HFF-Myc (cell line): ENCODE measurements at regions not wholly inside any gene's neighbourhood (a gene's known extent, or its start where the extent isn't known, plus 50 kb on each side); places are given as distances from the start of the nearest gene placed in this dataset.

Experiments
- DNase-seq: peaks from one replicate; pipeline ENCODE4 v3.0.0-alpha.2; 2011; ENCODE audit warnings: low read depth; ENCODE audit errors: extremely low read depth
- H3K4me3 ChIP-seq: replicated peaks from 2 replicates; pipeline ENCODE4 v1.5.1; 2011; ENCODE audit warnings: low read depth, mild to moderate bottlenecking, control low read depth, low read length
- TF ChIP-seq, protein P1 (sequence below): IDR thresholded peaks from 2 replicates; pipeline ENCODE4 v1.5.1; 2012; ENCODE audit warnings: mild to moderate bottlenecking, low read depth, low read length, control low read depth; ENCODE audit errors: missing control alignments

GRCh38 chr17:53316073-53316472 lies 506.7 kb upstream of the KIF2B start:
- TF ChIP-seq, protein P1, sequence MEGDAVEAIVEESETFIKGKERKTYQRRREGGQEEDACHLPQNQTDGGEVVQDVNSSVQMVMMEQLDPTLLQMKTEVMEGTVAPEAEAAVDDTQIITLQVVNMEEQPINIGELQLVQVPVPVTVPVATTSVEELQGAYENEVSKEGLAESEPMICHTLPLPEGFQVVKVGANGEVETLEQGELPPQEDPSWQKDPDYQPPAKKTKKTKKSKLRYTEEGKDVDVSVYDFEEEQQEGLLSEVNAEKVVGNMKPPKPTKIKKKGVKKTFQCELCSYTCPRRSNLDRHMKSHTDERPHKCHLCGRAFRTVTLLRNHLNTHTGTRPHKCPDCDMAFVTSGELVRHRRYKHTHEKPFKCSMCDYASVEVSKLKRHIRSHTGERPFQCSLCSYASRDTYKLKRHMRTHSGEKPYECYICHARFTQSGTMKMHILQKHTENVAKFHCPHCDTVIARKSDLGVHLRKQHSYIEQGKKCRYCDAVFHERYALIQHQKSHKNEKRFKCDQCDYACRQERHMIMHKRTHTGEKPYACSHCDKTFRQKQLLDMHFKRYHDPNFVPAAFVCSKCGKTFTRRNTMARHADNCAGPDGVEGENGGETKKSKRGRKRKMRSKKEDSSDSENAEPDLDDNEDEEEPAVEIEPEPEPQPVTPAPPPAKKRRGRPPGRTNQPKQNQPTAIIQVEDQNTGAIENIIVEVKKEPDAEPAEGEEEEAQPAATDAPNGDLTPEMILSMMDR: no peak
- DNase-seq: no peak
- H3K4me3 ChIP-seq: no peak overlapping the region

DNA sequence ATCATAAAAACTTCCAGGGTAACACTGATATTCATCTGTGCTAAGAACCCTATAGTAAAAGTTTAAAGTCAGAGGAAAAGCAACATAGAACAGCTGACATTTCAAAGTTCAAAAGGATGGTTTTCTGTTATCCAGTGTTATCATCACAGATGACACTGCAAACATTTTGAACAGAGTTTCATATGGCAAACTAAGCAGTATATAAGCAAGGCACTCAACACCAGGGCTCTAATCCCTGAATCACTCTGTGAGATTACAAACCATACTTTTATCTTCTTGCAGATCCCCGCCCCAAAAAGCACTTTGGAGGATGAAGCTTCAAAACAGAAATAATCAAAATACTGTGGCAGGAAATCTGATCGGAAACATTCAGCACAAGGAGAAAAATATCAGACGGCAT lies 508.2 kb upstream of the KIF2B start:
- H3K4me3 ChIP-seq: no peak overlapping the region
- TF ChIP-seq, protein P1: no peak
- DNase-seq: no peak

GRCh38 chr17:53313746-53314145 lies 509.0 kb upstream of the KIF2B start:
- TF ChIP-seq, protein P1: no peak
- no peak for DNase-seq
- H3K4me3 ChIP-seq: no peak overlapping the region

DNA sequence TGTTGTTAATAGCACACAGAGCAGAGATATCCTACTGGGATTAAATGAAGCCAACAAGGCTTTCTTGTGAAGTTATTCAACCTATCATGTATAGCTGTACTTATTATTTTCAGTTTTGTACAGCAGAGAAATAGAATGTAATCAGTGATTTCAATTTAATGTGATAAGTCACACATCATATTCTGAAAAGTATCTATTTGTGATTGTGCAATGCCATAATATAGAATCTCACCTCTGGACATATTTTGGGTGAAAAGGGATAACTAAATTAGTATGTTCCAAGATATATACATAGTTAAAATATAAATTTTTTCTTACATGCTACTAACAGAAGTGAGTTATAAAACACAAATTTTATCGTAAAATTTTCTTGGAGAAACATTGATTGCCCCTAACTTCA lies 544.3 kb upstream of the KIF2B start:
- TF ChIP-seq, protein P1: no peak
- DNase-seq: no peak
- no peak overlapping the region for H3K4me3 ChIP-seq

GRCh38 chr17:53273126-53273525 lies 549.6 kb upstream of the KIF2B start:
- TF ChIP-seq, protein P1: no peak
- H3K4me3 ChIP-seq: no peak overlapping the region
- DNase-seq: no peak

GRCh38 chr17:53270936-53271335 lies 551.8 kb upstream of the KIF2B start:
- no peak overlapping the region for H3K4me3 ChIP-seq
- TF ChIP-seq, protein P1: no peak
- DNase-seq: no peak

DNA sequence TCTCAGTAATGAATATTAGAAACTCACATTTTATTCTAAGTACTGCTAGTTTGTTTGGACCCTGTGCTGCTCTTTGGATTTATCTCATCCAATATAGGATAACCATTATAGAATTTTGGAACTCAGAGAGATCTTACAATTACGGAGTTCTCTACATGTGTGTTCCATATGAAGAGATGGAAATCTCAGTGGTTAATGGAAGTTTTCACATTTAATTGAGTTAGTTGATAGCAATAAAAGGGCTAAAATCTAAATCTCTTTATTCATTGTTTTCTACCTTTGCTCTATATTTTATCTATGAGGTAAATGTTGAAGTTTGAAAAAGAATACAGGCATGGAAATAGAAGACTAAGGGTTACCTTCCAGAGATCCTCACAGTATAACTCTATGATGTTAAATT lies 558.0 kb upstream of the KIF2B start:
- no peak for DNase-seq
- no peak overlapping the region for H3K4me3 ChIP-seq
- TF ChIP-seq, protein P1: no peak
